Keratinocyte (primary cell): ENCODE measurements at regions not wholly inside any gene's neighbourhood (a gene's known extent, or its start where the extent isn't known, plus 50 kb on each side); places are given as distances from the start of the nearest gene placed in this dataset.

Experiments used
- DNase-seq: peaks from one replicate; pipeline ENCODE4 v3.0.0-alpha.2; 2011; ENCODE audit warnings: low read depth, missing footprints, low spot score
- FAIRE-seq: peaks from 2 replicates; lab custom pipeline; 2011; peaks lifted over from hg19 to GRCh38; lab: Jason Lieb, UNC
- H2AFZ ChIP-seq: 2 replicates; pipeline ENCODE4 v1.6.0; 2012; ENCODE audit warnings: low read length, control low read depth, inconsistent platforms; ENCODE audit not compliant: control insufficient read depth
- H3K27ac ChIP-seq: 2 replicates; pipeline ENCODE4 v1.5.1; 2011; ENCODE audit warnings: low read length; ENCODE audit not compliant: control insufficient read depth, insufficient read depth
- H3K27me3 ChIP-seq: 3 replicates; pipeline ENCODE4 v1.6.0; 2011; ENCODE audit warnings: low read length; ENCODE audit not compliant: control insufficient read depth, insufficient read depth; ENCODE audit errors: extremely low read depth
- H3K36me3 ChIP-seq, 2 experiments: 2 replicates in 1 of 2; 3 replicates in 1 of 2; pipeline ENCODE4 v1.5.1; 2011; ENCODE audit warnings: low read length in 2 of 2, mild to moderate bottlenecking in 1 of 2; ENCODE audit not compliant: control insufficient read depth in 2 of 2, insufficient read depth in 2 of 2; ENCODE audit errors: extremely low read depth in 1 of 2
- H3K4me1 ChIP-seq: 3 replicates; pipeline ENCODE4 v1.5.1; 2011; ENCODE audit warnings: low read length; ENCODE audit not compliant: control insufficient read depth, insufficient read depth; ENCODE audit errors: extremely low read depth
- H3K4me2 ChIP-seq: 3 replicates; pipeline ENCODE4 v1.6.0; 2011; ENCODE audit warnings: low read depth, low read length; ENCODE audit not compliant: control insufficient read depth, insufficient read depth; ENCODE audit errors: extremely low read depth
- H3K4me3 ChIP-seq, 3 experiments: fragments of 200-600 bp in 1 of 3; sonication (generic) in 1 of 3; 2 replicates in 2 of 3; 3 replicates in 1 of 3; pipeline ENCODE4 v1.5.1; 2011 to 2016; ENCODE audit warnings: low read length in 3 of 3, mild to moderate bottlenecking in 3 of 3, control low read depth in 2 of 3, inconsistent platforms in 1 of 3, low read depth in 1 of 3, mixed read lengths in 1 of 3, mixed run types in 1 of 3, moderate library complexity in 1 of 3; ENCODE audit not compliant: control insufficient read depth in 2 of 3, insufficient read depth in 2 of 3; ENCODE audit errors: extremely low read depth in 1 of 3
- H3K79me2 ChIP-seq: 2 replicates; pipeline ENCODE4 v1.6.0; 2012; ENCODE audit warnings: low read length; ENCODE audit not compliant: control insufficient read depth, insufficient read depth
- H3K9ac ChIP-seq: 3 replicates; pipeline ENCODE4 v1.6.0; 2011; ENCODE audit warnings: low read length; ENCODE audit not compliant: control insufficient read depth, insufficient read depth; ENCODE audit errors: extremely low read depth
- H3K9me1 ChIP-seq: 3 replicates; pipeline ENCODE4 v1.6.0; 2011; ENCODE audit warnings: low read length; ENCODE audit not compliant: control insufficient read depth, insufficient read depth; ENCODE audit errors: extremely low read depth
- H3K9me3 ChIP-seq: 2 replicates; pipeline ENCODE4 v1.5.1; 2012; ENCODE audit warnings: low read depth, low read length; ENCODE audit not compliant: control insufficient read depth
- H4K20me1 ChIP-seq: 3 replicates; pipeline ENCODE4 v1.6.0; 2011; ENCODE audit warnings: low read length; ENCODE audit not compliant: control insufficient read depth, insufficient read depth; ENCODE audit errors: extremely low read depth
- EZH2 ChIP-seq: IDR thresholded peaks from one replicate; pipeline ENCODE4 v1.6.1; 2012; ENCODE audit warnings: inconsistent platforms, mild to moderate bottlenecking, low read length, moderate library complexity
- dilution Hi-C: fragments of 300-500 bp; cut with MboI; formaldehyde crosslinking; loops from one replicate; pipeline ENCODE4 v1.7.0; 2020; ENCODE audit warnings: low sequenced_read_pairs; ENCODE audit not compliant: extremely low pct_ligation_motif_present
- TF ChIP-seq, protein P1 (sequence below), 3 experiments: IDR thresholded peaks in 1 of 3; conservative IDR thresholded peaks in 1 of 3; optimal IDR thresholded peaks in 1 of 3; 2 replicates in 2 of 3; 3 replicates in 1 of 3; pipeline versions ENCODE3 to v1.5.1; 2011; ENCODE audit warnings: low read length in 3 of 3, mild to moderate bottlenecking in 3 of 3, moderate library complexity in 2 of 3, control low read depth in 1 of 3, inconsistent platforms in 1 of 3; ENCODE audit not compliant: insufficient read depth in 2 of 3; ENCODE audit errors: extremely low read depth in 1 of 3

DNA sequence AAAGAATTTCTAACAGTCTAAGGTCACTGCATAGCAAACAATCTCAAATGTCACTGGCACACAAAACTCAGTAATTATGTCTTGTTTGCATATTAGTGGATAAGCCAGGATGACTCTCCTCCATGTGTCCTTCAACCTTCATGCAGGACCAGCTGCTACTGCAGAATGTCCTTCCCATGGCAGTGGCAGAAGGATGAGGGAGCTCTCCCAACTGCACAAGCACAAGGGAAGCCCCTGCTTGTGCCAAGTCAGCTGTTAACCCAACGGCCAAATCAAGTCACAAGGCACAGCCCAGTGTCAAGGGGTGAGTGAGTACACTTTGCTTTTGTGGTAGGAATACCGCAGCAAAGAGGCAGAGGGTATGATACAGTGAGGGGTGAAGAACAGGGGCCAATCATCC lies 59.3 kb upstream of the VWC2 start:
- Histone ChIP-seq H3K4me3 (no peak overlapping the region), H3K27me3 (no peaks in the 10 kb centered on the region), H2AFZ (no peak overlapping the region), H3K79me2 (no peaks in the 10 kb centered on the region), H3K4me2 (no peak overlapping the region), H3K27ac (no peak overlapping the region), H3K4me1 (no peaks in the 10 kb centered on the region), H3K9me3 (no peaks in the 10 kb centered on the region), H3K9ac (no peak overlapping the region), H3K36me3 (no peaks in the 10 kb centered on the region), H3K9me1 (no peaks in the 10 kb centered on the region), H4K20me1 (no peaks in the 10 kb centered on the region)
- TF ChIP-seq, protein P1, sequence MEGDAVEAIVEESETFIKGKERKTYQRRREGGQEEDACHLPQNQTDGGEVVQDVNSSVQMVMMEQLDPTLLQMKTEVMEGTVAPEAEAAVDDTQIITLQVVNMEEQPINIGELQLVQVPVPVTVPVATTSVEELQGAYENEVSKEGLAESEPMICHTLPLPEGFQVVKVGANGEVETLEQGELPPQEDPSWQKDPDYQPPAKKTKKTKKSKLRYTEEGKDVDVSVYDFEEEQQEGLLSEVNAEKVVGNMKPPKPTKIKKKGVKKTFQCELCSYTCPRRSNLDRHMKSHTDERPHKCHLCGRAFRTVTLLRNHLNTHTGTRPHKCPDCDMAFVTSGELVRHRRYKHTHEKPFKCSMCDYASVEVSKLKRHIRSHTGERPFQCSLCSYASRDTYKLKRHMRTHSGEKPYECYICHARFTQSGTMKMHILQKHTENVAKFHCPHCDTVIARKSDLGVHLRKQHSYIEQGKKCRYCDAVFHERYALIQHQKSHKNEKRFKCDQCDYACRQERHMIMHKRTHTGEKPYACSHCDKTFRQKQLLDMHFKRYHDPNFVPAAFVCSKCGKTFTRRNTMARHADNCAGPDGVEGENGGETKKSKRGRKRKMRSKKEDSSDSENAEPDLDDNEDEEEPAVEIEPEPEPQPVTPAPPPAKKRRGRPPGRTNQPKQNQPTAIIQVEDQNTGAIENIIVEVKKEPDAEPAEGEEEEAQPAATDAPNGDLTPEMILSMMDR (optimal IDR thresholded peaks at IDR 0.05 in 1 of 3, IDR thresholded peaks at IDR 0.05 in 1 of 3, conservative IDR thresholded peaks at IDR 0.05 in 1 of 3; ENCODE audit: extremely low read depth in 1 of 3, insufficient read depth in 2 of 3, low read length in 3 of 3): no peak
- no peak for TF ChIP-seq EZH2
- no peak for FAIRE-seq
- DNase-seq: no peak
- dilution Hi-C loops: no loop called here

DNA sequence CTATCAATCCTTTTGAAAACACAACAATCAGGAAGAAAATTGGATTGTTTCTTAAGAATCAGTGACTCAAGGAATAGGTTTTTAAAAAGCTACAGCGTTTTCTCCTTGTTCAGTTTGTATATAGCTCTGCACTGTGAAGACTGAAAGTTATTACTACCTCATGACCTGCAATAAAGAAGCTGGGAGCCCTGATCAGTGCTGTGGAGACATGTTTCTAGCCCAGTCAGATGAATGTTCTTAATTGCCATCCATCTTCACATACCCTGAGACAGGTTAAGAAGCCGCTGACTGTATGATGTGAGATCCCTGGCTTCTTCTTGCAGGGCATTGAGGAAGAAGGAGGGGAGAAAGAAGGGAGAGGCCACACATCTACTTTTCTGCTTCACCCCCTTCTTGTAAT lies 58.0 kb upstream of the VWC2 start:
- Histone ChIP-seq H3K9me1 (no peaks in the 10 kb centered on the region), H3K4me3 (no peak overlapping the region), H3K27me3 (no peaks in the 10 kb centered on the region), H3K4me1 (no peaks in the 10 kb centered on the region), H3K9me3 (no peaks in the 10 kb centered on the region), H3K9ac (no peak overlapping the region), H3K27ac (no peak overlapping the region), H4K20me1 (no peaks in the 10 kb centered on the region), H3K79me2 (no peaks in the 10 kb centered on the region), H3K36me3 (no peaks in the 10 kb centered on the region), H3K4me2 (no peak overlapping the region), H2AFZ (no peak overlapping the region)
- FAIRE-seq (no peak), DNase-seq (no peak)
- dilution Hi-C loops: no loop called here
- no peak for TF ChIP-seq EZH2
- TF ChIP-seq, protein P1 (optimal IDR thresholded peaks at IDR 0.05 in 1 of 3, IDR thresholded peaks at IDR 0.05 in 1 of 3, conservative IDR thresholded peaks at IDR 0.05 in 1 of 3; ENCODE audit: extremely low read depth in 1 of 3, insufficient read depth in 2 of 3, low read length in 3 of 3): no peak
